LNCaP clone FGC (cell line): ENCODE measurements at regions not wholly inside any gene's neighbourhood (a gene's known extent, or its start where the extent isn't known, plus 50 kb on each side); places are given as distances from the start of the nearest gene placed in this dataset.

ENCODE experiments used
- DNase-seq: peaks from one replicate; pipeline ENCODE4 v3.0.0-alpha.2; 2011; ENCODE audit warnings: low read depth
- H3K4me3 ChIP-seq: 2 replicates; pipeline ENCODE4 v1.5.1; 2011; ENCODE audit warnings: mild to moderate bottlenecking, low read depth, low read length, control low read depth
- TF ChIP-seq, protein P1 (sequence below): IDR thresholded peaks from 2 replicates; pipeline ENCODE4 v1.5.1; 2012; ENCODE audit warnings: mild to moderate bottlenecking; ENCODE audit not compliant: control insufficient read depth, insufficient read depth; ENCODE audit errors: extremely low read depth

- no peak overlapping the region for H3K4me3 ChIP-seq
- no peak for DNase-seq
- TF ChIP-seq, protein P1, sequence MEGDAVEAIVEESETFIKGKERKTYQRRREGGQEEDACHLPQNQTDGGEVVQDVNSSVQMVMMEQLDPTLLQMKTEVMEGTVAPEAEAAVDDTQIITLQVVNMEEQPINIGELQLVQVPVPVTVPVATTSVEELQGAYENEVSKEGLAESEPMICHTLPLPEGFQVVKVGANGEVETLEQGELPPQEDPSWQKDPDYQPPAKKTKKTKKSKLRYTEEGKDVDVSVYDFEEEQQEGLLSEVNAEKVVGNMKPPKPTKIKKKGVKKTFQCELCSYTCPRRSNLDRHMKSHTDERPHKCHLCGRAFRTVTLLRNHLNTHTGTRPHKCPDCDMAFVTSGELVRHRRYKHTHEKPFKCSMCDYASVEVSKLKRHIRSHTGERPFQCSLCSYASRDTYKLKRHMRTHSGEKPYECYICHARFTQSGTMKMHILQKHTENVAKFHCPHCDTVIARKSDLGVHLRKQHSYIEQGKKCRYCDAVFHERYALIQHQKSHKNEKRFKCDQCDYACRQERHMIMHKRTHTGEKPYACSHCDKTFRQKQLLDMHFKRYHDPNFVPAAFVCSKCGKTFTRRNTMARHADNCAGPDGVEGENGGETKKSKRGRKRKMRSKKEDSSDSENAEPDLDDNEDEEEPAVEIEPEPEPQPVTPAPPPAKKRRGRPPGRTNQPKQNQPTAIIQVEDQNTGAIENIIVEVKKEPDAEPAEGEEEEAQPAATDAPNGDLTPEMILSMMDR = no peak
Observed at GRCh38 chr7:35463751-35464150, 209.9 kb upstream of the TBX20 start.

- no peak overlapping the region for H3K4me3 ChIP-seq
- no peak for DNase-seq
- TF ChIP-seq, protein P1 = no peak
Observed at GRCh38 chr7:35463176-35463700, 209.3 kb upstream of the TBX20 start.

GRCh38 chr7:35454575-35455385, 200.9 kb upstream of the TBX20 start:
- no peak overlapping the region for H3K4me3 ChIP-seq
- TF ChIP-seq, protein P1 = no peak
- no peak for DNase-seq

- TF ChIP-seq, protein P1 = no peak
- no peak for DNase-seq
Observed at GRCh38 chr7:35450456-35451214, 196.7 kb upstream of the TBX20 start.

DNA sequence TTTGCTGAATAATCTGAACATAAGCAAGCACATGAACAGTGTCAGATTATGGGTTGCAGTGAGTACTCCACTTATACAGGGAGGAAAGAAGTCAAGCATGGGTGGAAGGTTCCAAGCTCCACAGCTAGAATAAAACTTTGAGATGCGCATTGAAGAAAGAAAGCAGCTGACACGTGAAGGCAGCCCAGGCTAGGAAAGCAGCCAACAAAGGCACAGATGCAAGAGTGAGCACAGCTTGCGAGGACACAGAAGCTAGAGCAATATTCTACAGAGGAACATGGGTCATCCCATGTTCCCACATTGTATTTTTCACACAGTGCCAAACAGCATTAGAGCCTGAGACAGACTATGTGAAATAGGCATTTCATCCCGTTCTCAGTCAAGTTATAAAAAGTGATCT, 194.6 kb upstream of the TBX20 start:
- no peak for DNase-seq
- no peak overlapping the region for H3K4me3 ChIP-seq
- TF ChIP-seq, protein P1 = no peak

More at GRCh38 chr7:35450456-35451214, 196.7 kb upstream of the TBX20 start:
- no peak overlapping the region for H3K4me3 ChIP-seq

- TF ChIP-seq, protein P1 = no peak
- no peak overlapping the region for H3K4me3 ChIP-seq
- no peak for DNase-seq
Observed at GRCh38 chr7:35446091-35446490, 192.2 kb upstream of the TBX20 start.
